HG02798 (cell line): ENCODE measurements at regions not wholly inside any gene's neighbourhood (a gene's known extent, or its start where the extent isn't known, plus 50 kb on each side); places are given as distances from the start of the nearest gene placed in this dataset.

Experiments used
- ATAC-seq: cut with Tn5 transposase; IDR thresholded peaks from one replicate; pipeline ENCODE4 v1.9.1; 2021; ENCODE audit warnings: mild to moderate bottlenecking; ENCODE audit not compliant: unreplicated experiment, poor library complexity

DNA sequence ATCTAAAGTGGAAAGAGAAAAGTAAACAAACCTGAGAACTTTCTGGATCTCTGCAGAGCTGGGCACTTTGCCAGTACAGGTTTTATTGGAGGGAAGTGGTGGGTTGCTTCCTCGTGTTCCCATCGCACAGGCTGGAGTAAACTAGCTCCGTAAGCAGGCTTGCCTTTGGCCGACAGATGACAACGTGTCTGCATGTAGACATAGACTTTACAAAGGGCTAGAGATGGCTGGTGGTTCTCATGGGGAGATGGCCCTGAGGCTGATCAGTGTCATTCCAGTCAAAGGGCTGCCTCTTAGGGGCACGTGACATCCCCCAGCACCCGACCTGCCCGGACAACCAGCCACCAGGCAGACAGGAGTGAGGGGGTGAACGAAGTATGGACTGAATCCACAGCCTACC is 98.8 kb downstream of the YTHDF1 start:
- ATAC-seq, result no peak

DNA sequence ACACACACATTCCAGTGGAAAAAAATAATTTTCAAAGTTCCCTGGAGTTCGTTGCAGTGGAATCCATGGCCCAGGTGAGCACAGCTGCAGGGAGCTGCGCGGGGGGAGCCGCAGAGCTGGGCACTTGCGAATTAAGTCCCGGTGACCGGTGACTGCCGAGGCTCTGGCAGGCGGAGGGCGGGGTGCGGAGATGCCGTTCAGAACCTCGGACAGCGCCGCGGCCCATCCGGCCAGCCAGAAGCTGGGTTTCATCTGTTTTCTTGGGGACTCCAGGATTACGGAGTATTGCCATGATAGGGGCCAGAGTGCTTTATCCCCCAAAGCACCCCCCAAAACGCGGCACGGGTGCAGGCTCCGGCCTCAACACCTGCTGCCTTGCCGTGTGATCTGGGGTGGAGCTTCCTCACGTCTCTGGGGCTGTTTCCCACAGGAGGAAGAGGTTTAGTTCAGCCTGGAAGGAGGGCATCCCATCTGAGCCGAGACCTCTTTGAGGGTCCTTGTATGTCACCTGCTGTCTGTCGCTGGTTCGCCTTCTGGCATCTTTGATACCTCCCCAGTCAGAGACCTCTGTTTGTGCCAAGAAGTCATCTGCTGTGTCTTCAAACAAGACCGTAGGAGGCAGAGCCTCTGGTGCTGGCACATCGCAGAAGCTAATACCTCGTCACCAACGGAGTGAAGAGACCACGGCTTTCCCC is 99.4 kb downstream of the YTHDF1 start:
- no peak for ATAC-seq

DNA sequence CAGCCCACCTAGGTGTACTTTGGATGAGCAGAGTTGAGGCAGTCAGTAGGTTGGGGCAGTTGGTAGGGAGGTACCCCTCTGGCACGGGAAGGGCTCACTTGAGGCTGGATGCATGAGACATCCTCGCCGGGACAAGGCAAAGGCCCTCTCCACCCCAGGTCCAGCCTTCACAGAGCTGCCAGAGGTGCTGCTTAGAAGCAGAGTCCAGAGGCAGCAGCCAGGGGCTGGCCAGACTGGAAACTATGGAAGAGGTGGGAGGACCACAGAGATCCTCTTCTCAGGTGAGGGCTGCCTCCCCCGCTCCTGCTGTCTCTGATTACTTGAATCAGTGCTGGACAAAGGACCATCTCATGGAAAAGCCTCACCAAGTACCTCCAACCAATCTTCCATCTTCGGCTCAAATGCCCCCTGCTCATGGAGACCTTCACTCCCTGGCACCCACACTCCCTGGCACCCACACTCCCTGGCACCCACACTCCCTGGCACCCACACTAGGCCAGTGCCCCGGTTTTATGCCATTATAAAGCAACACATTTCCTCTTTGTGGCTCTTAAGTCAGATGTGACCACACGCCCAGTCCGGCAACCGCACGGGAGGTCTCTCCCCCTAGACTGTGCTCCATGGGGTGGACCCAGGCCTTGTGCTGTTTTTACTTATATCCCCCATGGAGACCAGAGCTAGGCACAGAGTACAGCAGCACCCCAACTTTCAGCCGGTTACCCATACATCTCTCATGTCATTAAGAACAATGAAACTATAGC is 100.1 kb downstream of the YTHDF1 start:
- no peak for ATAC-seq

GRCh38 chr20:63114693-63115311 is 101.1 kb downstream of the YTHDF1 start:
- ATAC-seq, result no peak

DNA sequence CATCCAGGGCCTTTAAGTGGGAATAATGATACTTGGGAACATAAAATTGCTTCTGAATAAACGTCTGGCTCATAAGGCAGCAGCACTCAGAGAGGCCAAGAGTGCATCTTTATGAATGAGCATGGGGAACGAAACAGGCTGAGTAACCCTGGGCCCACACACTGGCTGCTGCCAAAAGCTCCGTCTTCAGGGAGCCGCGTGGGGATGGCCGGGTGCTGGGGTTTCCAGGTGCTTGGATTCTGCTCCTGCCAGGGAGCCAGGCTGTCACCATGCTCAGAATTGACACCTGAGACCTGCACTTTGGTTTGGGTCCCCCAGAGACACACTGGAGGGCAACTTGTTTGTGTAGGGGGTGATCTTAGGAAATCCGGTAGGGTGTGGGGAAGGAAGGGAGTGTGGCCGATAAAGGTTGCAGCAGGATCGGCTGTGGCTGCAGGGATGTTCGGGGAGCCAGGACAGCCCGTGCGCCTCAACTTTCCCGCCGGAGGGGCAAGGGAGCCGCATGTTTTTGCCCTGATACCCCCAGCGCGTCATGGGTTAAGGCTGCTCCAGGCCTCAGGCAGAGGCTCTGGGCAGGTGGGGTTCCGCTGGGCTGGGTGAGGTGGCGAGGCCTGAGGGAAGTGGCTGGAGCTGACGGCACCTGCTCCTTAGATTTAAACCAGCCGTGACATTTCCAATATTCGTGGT is 101.8 kb downstream of the YTHDF1 start:
- ATAC-seq, result no peak

DNA sequence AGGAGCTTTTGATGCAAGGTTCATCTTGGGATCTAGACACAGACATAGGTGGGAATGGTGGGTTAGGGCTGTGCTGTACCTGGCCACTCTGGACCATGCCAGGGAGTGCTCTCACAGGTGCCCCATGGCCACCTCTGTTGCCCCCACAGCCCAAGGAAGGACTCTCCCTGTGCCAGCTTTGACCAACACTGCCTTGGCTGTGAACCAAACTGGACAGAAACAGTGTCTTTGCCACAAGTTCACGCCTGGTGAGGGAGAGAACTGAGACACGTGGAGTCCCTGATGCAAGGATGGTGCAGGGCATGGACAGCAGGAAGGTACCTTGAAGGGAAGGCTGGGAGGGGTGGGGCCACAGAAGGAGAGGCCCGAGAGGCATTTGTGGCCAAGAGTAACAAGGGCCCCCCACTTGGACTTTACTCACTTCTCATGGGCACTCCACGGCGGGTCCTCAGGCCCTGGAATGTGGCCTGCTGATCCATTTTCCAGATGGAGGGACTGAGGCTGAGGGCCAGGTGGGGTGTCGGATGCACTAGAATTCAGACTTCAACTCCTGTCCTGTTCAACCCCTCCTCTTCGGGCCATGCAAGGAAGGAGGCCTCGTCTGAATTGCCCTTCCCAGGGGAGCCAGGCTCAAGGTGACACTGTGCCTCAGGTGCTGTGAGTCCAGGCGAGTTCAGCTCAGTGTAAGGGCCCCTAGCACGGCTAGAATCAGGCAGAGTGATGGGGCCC is 103.3 kb downstream of the YTHDF1 start:
- no peak for ATAC-seq

GRCh38 chr20:63108247-63108646 is 101.5 kb upstream of the BHLHE23 start:
- no peak for ATAC-seq

DNA sequence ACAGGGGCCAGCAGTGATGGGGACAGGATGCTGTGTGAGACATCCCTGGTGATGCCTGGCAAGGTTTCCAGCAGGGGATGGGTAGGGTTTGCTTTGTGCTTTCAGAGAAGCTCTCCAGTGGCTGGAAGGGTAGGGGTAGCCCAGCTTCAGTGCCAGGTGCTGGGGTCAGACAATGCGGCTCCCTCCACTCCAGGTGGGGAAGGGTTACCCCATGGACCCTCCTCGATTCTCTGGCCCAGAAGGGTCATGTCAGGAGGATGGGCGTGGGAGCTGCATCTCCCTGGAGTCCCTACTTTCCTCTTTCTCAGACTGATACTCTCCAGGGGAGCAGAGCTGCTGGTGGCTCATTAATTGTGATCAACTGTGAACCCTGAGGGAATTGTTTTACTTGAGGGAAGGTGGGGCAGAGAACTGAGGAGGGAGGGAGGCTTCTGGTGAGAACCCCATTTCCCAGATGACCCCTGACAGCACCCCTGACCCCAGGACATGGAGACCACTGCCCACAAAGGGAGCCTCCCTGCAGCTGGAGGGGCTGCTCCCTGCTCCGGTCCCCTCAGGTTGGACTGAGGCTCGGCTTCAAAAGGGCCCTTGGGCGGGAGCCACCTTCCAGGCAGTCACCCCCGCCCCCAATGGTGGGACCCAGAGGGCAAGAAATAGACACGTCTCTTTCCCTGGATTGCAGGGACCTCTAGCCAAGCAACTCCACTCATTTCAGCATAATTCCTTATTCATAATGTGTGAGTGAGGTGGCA is 100.9 kb upstream of the BHLHE23 start:
- no peak for ATAC-seq

DNA sequence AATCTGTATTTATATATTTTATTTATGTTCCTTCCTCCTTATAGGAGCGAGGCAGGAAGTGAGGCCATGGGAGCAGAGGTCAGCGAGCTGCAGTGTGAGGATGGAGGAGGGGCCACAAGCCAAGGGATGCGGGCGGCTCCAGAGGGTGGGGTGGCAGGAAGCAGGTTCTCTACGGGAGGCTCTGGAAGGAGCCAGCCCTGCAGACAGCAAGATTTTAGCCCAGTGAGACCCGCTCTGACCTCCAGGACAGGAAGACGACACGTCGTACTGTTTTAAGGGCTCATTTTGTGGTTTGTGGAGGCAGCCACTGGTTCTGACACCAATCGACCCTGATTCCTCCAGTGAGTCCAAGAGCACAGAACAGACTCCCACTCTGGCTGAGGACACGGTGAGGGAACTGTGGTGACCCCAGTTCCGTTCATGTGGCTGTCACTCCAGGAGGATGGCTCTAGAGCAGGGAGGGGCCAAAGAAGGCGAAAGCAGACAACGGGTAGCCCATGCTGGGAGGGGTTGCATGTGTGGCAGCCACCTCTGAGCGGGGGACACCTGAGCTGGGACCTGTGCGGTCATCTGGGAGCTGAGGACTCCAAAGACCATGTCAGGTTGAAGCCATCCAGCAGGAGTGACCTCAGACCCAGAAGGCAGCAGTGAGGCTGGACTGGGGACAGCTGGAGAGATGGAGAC is 100.1 kb upstream of the BHLHE23 start:
- no peak for ATAC-seq

DNA sequence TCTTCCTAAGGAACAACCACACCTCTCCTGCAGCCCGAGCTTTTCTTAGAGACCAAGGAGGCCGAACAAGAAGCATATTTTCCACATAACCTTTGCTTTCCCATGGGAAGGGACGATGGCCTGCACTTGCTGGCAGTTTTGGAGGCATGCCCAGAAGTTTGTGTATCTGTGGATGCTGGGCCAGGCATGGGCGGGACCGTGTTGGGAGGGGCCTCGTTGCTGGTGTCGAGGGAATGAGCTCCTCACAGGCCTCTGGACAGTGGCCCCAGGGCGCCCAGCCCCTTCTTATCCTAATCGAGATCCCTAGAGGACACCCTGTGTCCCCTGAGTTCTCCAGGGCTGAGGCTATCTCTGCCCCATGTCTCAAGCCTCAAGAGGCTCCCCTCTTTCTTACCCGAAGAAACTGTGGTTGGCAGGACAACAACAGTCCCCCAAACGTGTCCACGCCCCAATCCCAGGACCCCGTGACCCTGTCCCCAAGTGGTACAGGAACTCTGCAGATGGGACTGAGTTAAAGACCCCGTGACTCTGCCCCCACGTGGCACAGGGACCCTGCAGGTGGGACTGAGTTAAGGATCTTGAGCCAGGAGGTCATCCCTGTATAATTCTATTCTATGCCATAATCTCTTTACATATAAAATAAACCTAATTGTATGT is 99.5 kb upstream of the BHLHE23 start:
- no peak for ATAC-seq

DNA sequence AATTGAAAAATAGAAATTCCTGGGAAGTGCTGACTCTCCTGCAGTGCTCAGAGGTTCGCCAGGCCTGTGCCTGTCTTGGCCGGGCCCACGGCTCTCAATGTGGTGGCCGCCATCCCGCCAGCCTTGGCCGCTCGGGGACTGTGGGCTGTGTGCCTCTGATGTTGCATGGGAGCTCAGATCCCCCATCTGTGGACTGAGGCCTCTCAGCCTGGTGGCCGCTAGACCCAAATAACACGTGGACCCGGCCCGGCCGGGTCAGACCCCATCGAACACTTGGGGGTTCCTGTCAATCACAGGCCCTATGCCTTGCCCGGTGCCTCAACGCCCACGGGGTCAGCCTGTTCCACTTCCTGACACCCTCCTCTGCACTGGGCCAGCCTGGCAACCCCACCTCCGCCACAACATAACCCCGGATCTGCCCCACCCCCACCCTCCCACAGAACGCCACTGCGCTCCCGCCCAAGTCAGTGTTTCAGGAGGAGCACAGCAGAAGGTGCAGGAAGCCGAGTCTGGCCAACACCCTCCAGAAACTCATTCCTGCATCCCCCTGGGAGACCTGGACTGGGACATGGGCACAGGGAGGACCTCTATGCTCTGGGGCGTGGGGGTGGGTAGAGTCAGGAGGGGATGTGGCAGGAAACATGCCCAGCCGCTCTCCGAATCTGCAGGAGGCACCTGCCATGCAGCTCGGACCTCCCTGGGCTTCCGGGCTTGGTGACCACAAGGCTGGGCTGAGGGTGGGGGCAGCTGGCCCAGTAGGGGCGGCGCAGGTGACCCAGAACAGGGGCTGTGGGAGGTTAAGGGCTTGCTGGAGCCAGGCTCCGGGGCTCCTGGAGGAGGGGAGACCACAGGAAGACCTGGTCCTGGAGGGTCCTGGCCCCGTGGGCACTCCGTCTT is 98.7 kb upstream of the BHLHE23 start:
- no peak for ATAC-seq

DNA sequence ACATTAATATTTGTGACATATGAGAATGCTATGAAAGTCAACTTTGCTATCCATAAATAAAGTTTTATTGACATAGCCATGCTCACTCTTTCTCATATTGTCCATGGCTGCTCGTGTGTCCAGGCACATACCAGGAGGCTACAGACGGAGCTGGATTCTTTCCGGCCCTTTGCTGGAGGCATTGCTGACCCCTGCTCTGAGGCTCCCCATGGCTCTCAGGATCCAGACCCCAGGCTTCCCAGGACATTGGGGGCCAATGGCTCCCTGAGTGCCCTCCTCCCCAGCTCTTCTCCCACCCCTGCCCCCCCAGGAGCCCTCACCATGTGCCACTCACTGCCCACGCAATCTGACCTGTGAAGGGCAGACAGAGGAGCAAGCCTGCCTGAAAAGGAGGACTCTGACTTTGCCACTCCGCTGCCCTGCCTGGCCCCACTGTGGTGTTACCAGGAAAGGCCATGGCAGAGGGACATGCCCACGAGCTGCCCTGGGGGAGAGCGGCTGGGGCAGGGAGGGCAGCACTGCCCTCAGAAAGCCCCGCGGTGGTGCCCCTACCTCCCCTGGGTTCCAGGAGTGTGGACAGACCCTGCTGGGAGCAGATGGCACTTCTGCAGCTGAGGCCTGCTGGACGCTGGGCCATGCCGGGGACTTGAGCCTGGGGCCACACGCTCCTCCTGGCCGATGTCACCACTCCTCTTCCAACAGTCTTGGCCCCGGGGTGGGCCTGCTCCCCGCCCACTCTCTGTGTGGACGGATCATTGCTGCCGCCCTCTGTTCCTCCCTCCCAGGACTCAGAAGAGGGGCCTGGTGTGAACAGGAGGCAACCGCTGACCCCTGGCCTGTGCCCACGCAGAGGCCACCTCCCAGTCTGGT is 97.8 kb upstream of the BHLHE23 start:
- no peak for ATAC-seq

GRCh38 chr20:63103402-63104311 is 96.9 kb upstream of the BHLHE23 start:
- ATAC-seq, result no peak

DNA sequence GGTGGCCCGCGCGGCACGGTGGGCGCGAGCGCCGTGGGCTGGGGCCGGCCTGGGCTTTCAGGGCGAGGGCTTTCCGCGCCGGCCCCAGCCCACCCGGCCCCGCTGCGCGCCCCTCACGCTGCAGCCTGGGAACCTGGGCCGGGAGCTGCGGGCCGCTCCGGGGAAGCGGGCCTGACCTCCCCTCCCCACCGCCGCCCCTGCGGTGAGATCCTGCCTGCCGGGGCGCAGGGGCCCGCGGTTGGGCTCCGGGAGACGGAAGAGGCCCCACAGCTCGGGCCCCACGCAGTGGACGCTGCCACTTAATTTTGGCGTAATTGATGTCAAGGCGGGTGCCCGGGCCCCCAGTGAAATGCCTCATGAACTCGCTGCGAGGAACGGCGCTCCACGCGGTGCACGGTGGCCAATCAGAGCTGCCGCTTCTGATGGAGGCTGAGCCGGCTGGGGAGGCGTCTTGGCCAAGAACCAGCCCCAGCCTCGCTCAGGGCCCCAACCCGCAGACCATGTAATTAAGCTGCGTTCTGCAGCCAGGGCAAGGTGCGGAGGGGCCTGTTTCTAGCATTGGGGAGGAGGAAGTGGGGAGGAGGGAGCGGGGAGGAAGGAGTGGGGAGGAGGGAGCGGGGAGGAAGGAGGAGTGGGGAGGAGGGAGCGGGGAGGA is 96.1 kb upstream of the BHLHE23 start:
- no peak for ATAC-seq
